ENCODE measurements at regions not wholly inside any gene's neighbourhood (a gene's known extent, or its start where the extent isn't known, plus 50 kb on each side); places are given as distances from the start of the nearest gene placed in this dataset.
"Not testable (repeated sequence)": the region's sequence is repeated elsewhere in the genome, so short reads cannot be mapped to it uniquely, and the experiment has no call there.

DNA sequence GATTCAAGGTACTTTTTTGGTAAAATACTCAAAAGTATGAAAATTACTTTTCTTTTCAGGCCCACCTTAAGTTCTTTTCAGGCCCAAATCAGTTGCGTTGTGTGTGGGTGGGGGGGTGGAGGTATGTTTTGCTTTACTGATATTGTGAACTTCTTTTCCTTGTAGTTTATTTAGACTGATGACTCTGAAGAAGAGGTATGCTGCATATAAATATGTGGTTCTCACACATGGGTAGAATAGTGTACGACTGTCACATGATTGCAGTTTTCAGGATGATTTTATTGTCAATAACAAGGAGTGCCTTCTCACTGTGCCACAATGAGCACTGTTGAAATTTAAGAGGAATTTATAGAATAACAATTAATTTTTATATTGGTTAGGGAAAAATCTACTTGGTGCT lies 166.6 kb upstream of the ATP2B1 start:
- DNase-seq, result no peak

- no peak for DNase-seq
Observed at GRCh38 chr12:89874146-89874545, 165.5 kb upstream of the ATP2B1 start.

- DNase-seq, result no peak
Observed at GRCh38 chr12:89873745-89874144, 165.1 kb upstream of the ATP2B1 start.

DNA sequence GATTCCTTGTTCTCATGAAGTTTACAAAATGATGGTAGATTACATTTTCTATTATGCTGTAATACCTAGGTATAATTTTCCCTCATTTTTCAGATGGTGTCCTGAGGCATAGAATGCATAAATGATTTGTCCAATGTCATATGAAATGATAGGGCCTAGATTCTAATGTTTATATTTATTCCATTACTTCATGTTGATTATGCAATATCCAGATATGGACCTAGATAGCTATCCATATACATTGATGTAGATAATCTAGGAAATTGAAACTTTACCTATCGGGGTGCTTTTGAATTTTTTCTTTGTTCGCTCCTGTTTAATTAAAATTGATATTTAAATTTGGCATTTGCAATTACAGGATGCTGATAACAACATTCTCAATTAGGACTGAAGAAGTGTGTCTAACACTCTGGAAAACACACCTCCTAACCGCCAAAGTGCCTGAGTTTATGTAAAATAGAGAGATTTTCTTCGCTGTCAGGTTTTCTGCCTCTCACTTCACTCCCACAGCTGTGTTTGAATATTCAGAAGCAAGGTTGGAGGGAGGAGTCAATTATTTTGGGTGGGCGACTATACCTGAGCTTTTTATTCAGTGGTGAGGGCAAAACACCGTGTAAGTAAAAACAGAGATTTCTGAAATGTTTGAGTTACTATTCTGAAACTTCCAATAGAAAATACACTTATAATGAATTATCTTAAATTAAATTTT lies 164.4 kb upstream of the ATP2B1 start:
- DNase-seq, result no peak

DNA sequence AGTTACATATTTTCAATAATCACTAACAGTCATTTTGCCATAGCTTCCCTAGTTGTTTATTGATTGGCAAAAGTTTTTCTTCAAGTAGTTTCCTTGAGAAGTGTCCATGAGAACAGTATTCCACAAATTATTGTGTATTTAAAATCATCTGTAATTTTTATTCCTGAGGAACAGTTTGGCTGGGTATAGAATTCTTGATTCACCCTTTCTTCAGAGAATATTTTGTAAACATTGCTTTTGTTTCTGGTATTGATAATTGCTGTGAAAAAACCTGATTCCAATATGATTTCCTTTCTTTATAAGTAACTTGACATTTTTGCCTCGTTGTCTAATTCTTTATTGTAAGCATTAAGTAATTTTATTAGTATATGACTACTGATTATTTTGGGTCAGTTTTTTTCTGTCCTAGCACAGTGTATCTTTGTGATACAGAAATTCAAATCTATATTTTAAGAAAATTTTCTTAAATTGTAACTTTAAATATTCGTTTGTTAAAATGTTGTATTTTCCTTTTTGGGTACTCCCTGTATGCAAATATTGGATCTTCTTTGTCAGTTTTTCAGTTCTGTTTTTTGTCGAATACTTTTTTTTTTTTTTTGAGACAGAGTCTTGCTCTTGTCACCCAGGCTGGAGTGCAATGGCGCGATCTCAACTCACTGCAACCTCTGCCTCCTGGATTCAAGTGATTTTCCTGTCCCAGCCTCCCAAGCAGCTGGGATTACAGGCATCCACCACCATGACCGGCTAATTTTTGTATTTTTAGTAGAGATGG lies 162.0 kb upstream of the ATP2B1 start:
- no peak for DNase-seq

GRCh38 chr12:89867611-89868010 lies 159.0 kb upstream of the ATP2B1 start:
- DNase-seq, result not testable (repeated sequence)

DNA sequence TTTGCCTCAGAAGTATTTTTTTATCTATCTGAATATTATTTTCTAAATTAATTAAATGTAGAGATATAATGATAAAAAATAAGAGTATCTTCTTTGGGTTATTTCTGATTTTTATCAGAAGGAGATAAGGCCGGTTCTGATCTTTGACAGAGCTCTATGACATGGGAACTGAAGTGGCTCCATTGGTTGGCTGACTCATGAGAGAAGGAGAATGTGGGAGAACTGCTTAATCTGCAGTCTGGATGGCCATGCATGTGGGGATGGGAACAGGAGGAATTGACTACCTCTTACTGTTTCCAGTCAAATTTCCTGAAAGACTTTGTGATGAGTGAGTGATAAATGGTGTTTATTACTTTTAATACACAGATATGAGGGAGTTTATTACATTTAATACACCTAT lies 155.8 kb upstream of the ATP2B1 start:
- no peak for DNase-seq

- no peak for DNase-seq
Observed at GRCh38 chr12:89863968-89864367, 155.3 kb upstream of the ATP2B1 start.

- DNase-seq, result no peak
Observed at GRCh38 chr12:89863493-89863938, 154.9 kb upstream of the ATP2B1 start.

DNA sequence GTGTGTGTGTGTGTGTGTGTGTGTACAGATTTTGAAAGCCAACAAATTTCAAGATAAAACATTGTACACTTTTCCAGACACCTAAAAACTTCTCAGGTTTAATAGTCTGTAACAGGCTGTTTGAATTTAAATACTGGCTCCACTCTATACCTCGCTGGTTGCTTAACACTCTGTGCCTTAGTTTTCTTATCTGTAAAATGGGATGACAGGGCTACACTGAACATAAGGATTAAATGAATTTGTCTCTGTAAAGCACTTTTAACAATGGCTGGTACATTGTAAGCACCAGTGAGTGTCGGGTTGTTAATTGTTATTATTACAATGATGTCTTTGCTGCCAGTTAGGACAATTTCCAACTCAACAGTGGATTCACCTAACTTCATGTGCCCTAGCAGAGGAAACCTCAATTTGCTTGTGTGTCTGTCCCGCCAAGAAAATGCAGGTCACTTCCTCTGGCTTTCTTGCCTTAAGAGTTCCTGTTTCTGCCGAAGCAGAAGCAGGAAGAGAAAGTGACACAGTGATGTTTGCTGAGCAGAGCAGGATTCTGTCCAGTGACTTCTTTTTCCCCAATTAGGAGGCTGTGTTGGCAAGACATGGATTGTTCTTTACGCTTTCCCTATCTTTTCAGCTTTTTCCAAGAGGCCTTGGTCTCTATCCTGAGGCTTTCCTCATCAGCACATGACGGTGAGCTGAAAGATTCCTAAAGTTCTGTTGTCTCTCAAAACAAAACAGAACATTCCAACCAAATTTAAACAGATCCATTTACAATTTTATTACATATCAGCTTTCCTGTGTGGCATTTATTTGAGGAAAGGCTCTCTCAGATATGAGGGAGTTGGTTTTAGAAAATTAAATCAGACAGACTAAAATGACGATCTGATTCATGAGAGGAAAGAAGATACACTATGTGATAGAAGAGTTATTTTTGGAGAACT lies 154.1 kb upstream of the ATP2B1 start:
- DNase-seq, result no peak

DNA sequence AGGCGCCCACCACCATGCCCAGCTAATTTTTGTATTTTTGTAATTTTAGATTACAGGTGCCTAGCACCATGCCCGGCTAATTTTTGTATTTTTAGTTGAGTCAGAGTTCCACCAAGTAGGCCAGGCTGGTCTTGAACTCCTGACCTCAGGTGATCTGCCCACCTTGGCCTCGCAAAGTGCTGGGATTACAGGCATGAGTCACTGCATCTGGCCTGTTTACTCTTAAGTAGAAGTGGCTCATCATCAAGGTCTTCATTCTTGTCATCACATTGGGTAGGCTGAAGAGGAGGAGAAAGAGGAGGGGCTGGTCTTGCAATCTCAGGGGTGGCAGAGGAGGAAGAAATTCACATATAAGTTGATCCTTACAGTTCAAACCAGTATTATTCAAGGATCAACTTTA lies 152.4 kb upstream of the ATP2B1 start:
- no peak for DNase-seq

GRCh38 chr12:89859508-89860220 lies 151.0 kb upstream of the ATP2B1 start:
- DNase-seq, result no peak

- DNase-seq, result no peak
Observed at GRCh38 chr12:89858718-89859117, 150.1 kb upstream of the ATP2B1 start.

- DNase-seq, result no peak
Observed at GRCh38 chr12:89857652-89858274, 149.1 kb upstream of the ATP2B1 start.

DNA sequence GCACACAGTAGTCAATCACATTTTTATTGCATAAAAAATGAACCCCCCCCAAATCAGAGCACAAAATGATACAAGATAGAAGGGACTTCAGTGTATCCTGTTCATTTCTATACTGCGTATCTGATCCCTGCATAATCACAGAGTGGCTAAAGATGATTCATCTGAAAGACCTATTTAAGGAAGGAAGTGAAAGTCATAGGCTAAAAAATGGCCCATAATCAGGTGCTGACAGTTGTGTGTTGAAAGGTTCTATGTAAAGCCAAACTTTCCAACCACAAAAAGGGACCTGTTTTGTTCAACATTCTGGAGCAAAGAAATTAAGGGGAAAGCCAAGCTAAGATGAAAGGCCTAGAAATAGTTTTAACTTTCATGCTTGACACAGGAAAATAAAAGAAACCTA lies 147.8 kb upstream of the ATP2B1 start:
- DNase-seq, result no peak

DNA sequence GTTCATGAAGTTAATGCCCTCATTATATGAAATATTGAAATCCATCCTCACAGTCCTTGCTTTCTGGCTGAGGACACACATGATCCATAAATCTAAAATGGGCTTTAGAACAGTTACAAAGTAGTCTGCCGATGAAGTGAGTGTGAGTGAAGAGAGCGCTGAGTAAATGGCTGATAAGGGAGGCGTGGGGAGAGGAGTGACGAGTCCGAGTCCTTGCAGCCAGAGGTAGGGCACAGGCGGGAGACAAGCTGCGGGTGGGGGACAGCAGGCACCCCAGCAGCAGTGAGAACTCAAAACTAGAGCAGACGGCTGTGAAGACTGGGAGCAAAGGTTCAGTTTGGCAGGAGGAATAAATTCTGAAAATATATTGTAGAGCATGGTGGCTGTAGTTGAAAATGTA lies 140.1 kb upstream of the ATP2B1 start:
- no peak for DNase-seq

DNA sequence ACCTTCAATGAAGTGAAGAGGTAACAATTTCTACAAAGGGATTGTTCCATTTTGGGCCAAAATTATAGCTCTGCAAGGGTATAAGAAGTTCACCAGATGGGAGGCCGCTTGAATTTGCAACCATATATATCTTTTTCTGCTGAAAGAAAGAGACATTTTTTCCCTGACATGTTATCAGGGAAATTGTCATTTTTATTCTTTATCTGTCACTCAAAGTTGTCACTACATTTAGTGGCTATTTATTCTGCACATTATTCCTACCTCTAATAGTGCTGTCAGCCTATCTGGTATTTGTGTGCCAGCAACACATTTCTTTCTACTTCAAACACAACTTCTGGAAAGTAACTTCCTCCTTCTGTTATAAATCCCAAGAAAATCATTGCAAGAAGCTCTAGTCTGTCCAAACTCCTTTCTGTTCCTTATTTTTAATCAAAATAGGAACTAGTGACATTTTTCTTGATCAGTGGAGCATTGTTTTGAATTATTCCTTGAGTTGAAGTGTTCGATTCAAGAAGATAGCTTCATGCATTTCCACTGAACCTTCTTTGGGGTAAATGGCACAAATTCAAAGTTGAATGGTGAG lies 137.9 kb upstream of the ATP2B1 start:
- DNase-seq, result no peak

- no peak for DNase-seq
Observed at GRCh38 chr12:89845767-89846166, 137.1 kb upstream of the ATP2B1 start.

- no peak for DNase-seq
Observed at GRCh38 chr12:89845366-89845765, 136.7 kb upstream of the ATP2B1 start.

- DNase-seq, result no peak
Observed at GRCh38 chr12:89844539-89844938, 135.9 kb upstream of the ATP2B1 start.

GRCh38 chr12:89840162-89840922 lies 131.7 kb upstream of the ATP2B1 start:
- DNase-seq, result no peak

Data from hindlimb muscle (tissue), 1 donor.